PC-3 (cell line): ENCODE measurements at regions not wholly inside any gene's neighbourhood (a gene's known extent, or its start where the extent isn't known, plus 50 kb on each side); places are given as distances from the start of the nearest gene placed in this dataset.

ENCODE experiments used
- ATAC-seq: fragments of 200-7000 bp; cut with Tn5 transposase; 2 replicates; pipeline ENCODE4 v1.9.1; 2020; ENCODE audit warnings: mild to moderate bottlenecking, moderate library complexity
- BruUV-seq: library from RNA; stranded (reverse); fragments of 400-500 nt; replicated peaks from 2 replicates; lab custom pipeline; 2021; lab: Mats Ljungman, UMichigan
- CTCF ChIA-PET: fragments of 300-600 bp; sonication (Branson Sonifier 250); formaldehyde crosslinking; loops from one replicate; lab custom pipeline; 2022; ENCODE audit warnings: antibody characterized with exemption; lab: Charles Lee
- POLR2A ChIA-PET: fragments of 300-600 bp; sonication (Branson Sonifier 250); formaldehyde crosslinking; loops from one replicate; lab custom pipeline; 2022; ENCODE audit warnings: antibody characterized with exemption; ENCODE audit not compliant: unreplicated experiment; lab: Charles Lee
- DNase-seq: peaks from one replicate; pipeline ENCODE4 v3.0.0-alpha.2; 2015
- H2AFZ ChIP-seq: fragments of 300-600 bp; sonication (generic); 2 replicates; pipeline ENCODE4 v1.6.0; 2016; ENCODE audit warnings: antibody characterized with exemption, low read length
- H3F3A ChIP-seq: fragments of 300-600 bp; sonication (generic); one replicate; pipeline ENCODE4 v1.6.0; 2017; ENCODE audit warnings: antibody characterized with exemption, low read length, control low read depth, mild to moderate bottlenecking; ENCODE audit not compliant: unreplicated experiment
- H3K27ac ChIP-seq: fragments of 300-600 bp; sonication (generic); 2 replicates; pipeline ENCODE4 v1.5.1; 2016; ENCODE audit warnings: mild to moderate bottlenecking, low read length
- H3K27me3 ChIP-seq: fragments of 300-600 bp; sonication (generic); 2 replicates; pipeline ENCODE4 v1.6.1; 2016; ENCODE audit warnings: low read length, mixed read lengths
- H3K36me3 ChIP-seq: fragments of 300-600 bp; sonication (generic); 2 replicates; pipeline ENCODE4 v1.6.1; 2016; ENCODE audit warnings: low read depth, mixed run types, low read length, mixed read lengths
- H3K4me1 ChIP-seq: fragments of 300-600 bp; sonication (generic); 2 replicates; pipeline ENCODE4 v1.5.1; 2016; ENCODE audit warnings: low read length; ENCODE audit not compliant: insufficient read depth
- H3K4me2 ChIP-seq: fragments of 300-600 bp; sonication (generic); 2 replicates; pipeline ENCODE4 v1.6.0; 2016; ENCODE audit warnings: low read length
- H3K4me3 ChIP-seq: fragments of 300-600 bp; sonication (generic); 2 replicates; pipeline ENCODE4 v1.5.1; 2016; ENCODE audit warnings: mild to moderate bottlenecking, low read length, mixed read lengths
- H3K79me2 ChIP-seq: fragments of 300-600 bp; sonication (generic); 2 replicates; pipeline ENCODE4 v1.6.1; 2017; ENCODE audit warnings: low read length, mixed read lengths
- H3K9ac ChIP-seq: fragments of 300-600 bp; sonication (generic); 2 replicates; pipeline ENCODE4 v1.6.0; 2016; ENCODE audit warnings: mild to moderate bottlenecking, low read length
- H3K9me2 ChIP-seq: fragments of 300-600 bp; sonication (generic); replicated peaks from 2 replicates; pipeline ENCODE4 v1.6.1; 2016; ENCODE audit warnings: mixed run types, low read length, mixed read lengths
- H3K9me3 ChIP-seq: fragments of 300-600 bp; sonication (generic); 2 replicates; pipeline ENCODE4 v1.6.1; 2016; ENCODE audit warnings: low read length, mixed read lengths
- H4K20me1 ChIP-seq: fragments of 300-600 bp; sonication (generic); 2 replicates; pipeline ENCODE4 v1.6.1; 2016; ENCODE audit warnings: low read length, mixed read lengths
- CTCF ChIP-seq: fragments of 300-600 bp; sonication (generic); conservative IDR thresholded peaks from 2 replicates; pipeline ENCODE4 v1.5.1; 2017; ENCODE audit warnings: antibody characterized with exemption, low read depth, mild to moderate bottlenecking, low read length
- EZH2 ChIP-seq: fragments of 300-600 bp; sonication (generic); IDR thresholded peaks from one replicate; pipeline ENCODE4 v1.6.1; 2017; ENCODE audit warnings: antibody characterized with exemption, mild to moderate bottlenecking, low read length; ENCODE audit not compliant: unreplicated experiment
- EZH2phosphoT487 ChIP-seq: fragments of 300-600 bp; sonication (generic); IDR thresholded peaks from 2 replicates; pipeline ENCODE4 v1.6.1; 2018; ENCODE audit warnings: mild to moderate bottlenecking, antibody characterized with exemption, low read length, borderline replicate concordance
- intact Hi-C: fragments of 100-400 bp; cut with micrococcal nuclease; formaldehyde crosslinking; loops from 2 replicates; pipeline ENCODE4 v1.9.0; 2023

GRCh38 chr1:29752141-29752540 is 515.8 kb downstream of the PTPRU start:
- Histone ChIP-seq H2AFZ (no peak overlapping the region), H3K4me3 (no peak overlapping the region), H4K20me1 (no peaks in the 10 kb centered on the region), H3K36me3 (no peaks in the 10 kb centered on the region), H3K79me2 (no peaks in the 10 kb centered on the region), H3K9me3 (no peaks in the 10 kb centered on the region), H3F3A (no peaks in the 10 kb centered on the region), H3K27me3 (no peaks in the 10 kb centered on the region), H3K27ac (no peak overlapping the region), H3K4me1 (no peaks in the 10 kb centered on the region), H3K9me2 (no peaks in the 10 kb centered on the region), H3K4me2 (no peak overlapping the region), H3K9ac (no peak overlapping the region)
- BruUV-seq, result no TSS peak
- no peak for TF ChIP-seq EZH2phosphoT487
- no peak for TF ChIP-seq EZH2
- TF ChIP-seq CTCF, result no peak
- DNase-seq (peak; percentile 7), ATAC-seq (no peak)
- POLR2A ChIA-PET, result no interaction called here
- CTCF ChIA-PET, result no interaction called here
- intact Hi-C loops, result no loop called here

- intact Hi-C loops, result no loop called here
- Histone ChIP-seq H3K79me2 (no peaks in the 10 kb centered on the region), H3K4me2 (no peak overlapping the region), H3K4me3 (no peak overlapping the region), H2AFZ (no peak overlapping the region), H3K27ac (no peak overlapping the region), H3K4me1 (no peaks in the 10 kb centered on the region), H3F3A (no peaks in the 10 kb centered on the region), H3K9me2 (no peaks in the 10 kb centered on the region), H4K20me1 (no peaks in the 10 kb centered on the region), H3K9me3 (no peaks in the 10 kb centered on the region), H3K9ac (no peak overlapping the region), H3K27me3 (no peaks in the 10 kb centered on the region), H3K36me3 (no peaks in the 10 kb centered on the region)
- CTCF ChIA-PET, result no interaction called here
- no TSS peak for BruUV-seq
- TF ChIP-seq CTCF (no peak), EZH2phosphoT487 (no peak), EZH2 (no peak)
- POLR2A ChIA-PET, result no interaction called here
- ATAC-seq (no peak), DNase-seq (no peak)
These were observed 513.0 kb downstream of the PTPRU start for GRCh38 chr1:29749024-29749945.

- no TSS peak for BruUV-seq
- Histone ChIP-seq H3K4me1 (no peaks in the 10 kb centered on the region), H3F3A (no peaks in the 10 kb centered on the region), H2AFZ (no peak overlapping the region), H3K9ac (no peak overlapping the region), H3K79me2 (no peaks in the 10 kb centered on the region), H4K20me1 (no peaks in the 10 kb centered on the region), H3K4me2 (no peak overlapping the region), H3K9me3 (no peaks in the 10 kb centered on the region), H3K27ac (no peak overlapping the region), H3K4me3 (no peak overlapping the region), H3K9me2 (no peaks in the 10 kb centered on the region), H3K27me3 (peaks cover 9% of the 10 kb centered on the region; the same call in 1 of the 2 replicates), H3K36me3 (no peaks in the 10 kb centered on the region)
- no peak for TF ChIP-seq CTCF
- TF ChIP-seq EZH2, result no peak
- no peak for TF ChIP-seq EZH2phosphoT487
- intact Hi-C loops, result no loop called here
- CTCF ChIA-PET, result no interaction called here
- DNase-seq (no peak), ATAC-seq (no peak)
- POLR2A ChIA-PET, result no interaction called here
These were observed 510.9 kb downstream of the PTPRU start for GRCh38 chr1:29747196-29747595.
